ENCODE measurements at regions not wholly inside any gene's neighbourhood (a gene's known extent, or its start where the extent isn't known, plus 50 kb on each side); places are given as distances from the start of the nearest gene placed in this dataset.

- H3K79me1 ChIP-seq (ENCODE audit: insufficient read depth, low read depth, low read length, poor library complexity, severe bottlenecking) = no peaks in the 10 kb centered on the region
- H4K5ac ChIP-seq (ENCODE audit: insufficient read length, low read depth, low read length) = no peak overlapping the region
- H3K14ac ChIP-seq (ENCODE audit: insufficient read depth, low read length) = no peak overlapping the region
- no peak overlapping the region for H2AK5ac ChIP-seq (ENCODE audit: insufficient read length, low read length)
- H4K8ac ChIP-seq (replicated peaks; ENCODE audit: insufficient read length, low read depth, low read length) = no peak overlapping the region
- H3K4ac ChIP-seq (ENCODE audit: low read depth, low read length) = no peak overlapping the region
- no peak overlapping the region for H2BK20ac ChIP-seq (ENCODE audit: low read depth, low read length, poor library complexity, severe bottlenecking)
- H3K79me2 ChIP-seq (ENCODE audit: insufficient read depth, low read length) = no peaks in the 10 kb centered on the region
- no peak overlapping the region for H3K56ac ChIP-seq (ENCODE audit: insufficient read length, low read depth, low read length)
- no peak overlapping the region for H3K23ac ChIP-seq (ENCODE audit: insufficient read length, low read depth, low read length)
- no peak overlapping the region for H3K27ac ChIP-seq (ENCODE audit: insufficient read length, low read depth, low read length)
- no peak overlapping the region for H3K18ac ChIP-seq (ENCODE audit: insufficient read length, low read depth, low read length)
- Mint-ChIP-seq H3K27me3 (ENCODE audit: low read depth) (peaks cover 2% of the 10 kb centered on the region), H3K27ac (peak overlapping the region in 1 of 3 experiments; percentile 10; a peak in 1 of 7 replicates), H3K4me1 (peaks cover 17 to 21% of the 10 kb centered on the region in 2 experiments), H3K36me3 (ENCODE audit: insufficient read depth in 1 of 3, low read depth in 3 of 3) (peaks cover 0 to 8% (median 0%) of the 10 kb centered on the region in 3 experiments; a peak in 3 of 7 replicates), H3K4me3 (no peak overlapping the region), H3K9me3 (peaks cover 6 to 8% of the 10 kb centered on the region in 2 experiments; a peak in 3 of 5 replicates)
- H2BK5ac ChIP-seq (ENCODE audit: insufficient read length, low read length) = no peak overlapping the region
- peaks cover 10% of the 10 kb centered on the region for H3K4me1 ChIP-seq (ENCODE audit: insufficient read depth, low read length)
- H3K27me3 ChIP-seq (ENCODE audit: insufficient read depth, low read length) = no peaks in the 10 kb centered on the region; the same call in 1 of the 2 replicates
- no peak for DNase-seq
- no CpG with 5 or more reads among the region's 10 CpGs for WGBS (ENCODE audit: extremely low coverage, insufficient read length, low lambda C conversion rate)
- no peak overlapping the region for H3K4me2 ChIP-seq (ENCODE audit: insufficient read depth, insufficient read length, low read length)
- H3K23me2 ChIP-seq (ENCODE audit: insufficient read length, low read depth, low read length, poor library complexity, severe bottlenecking) = no peaks in the 10 kb centered on the region
- H2BK12ac ChIP-seq (ENCODE audit: insufficient read length, low read depth, low read length) = no peak overlapping the region
- H3K9ac ChIP-seq (ENCODE audit: extremely low read depth, insufficient read length, low read length) = no peak overlapping the region
- H4K20me1 ChIP-seq (ENCODE audit: control insufficient read depth, insufficient read depth, insufficient read length) = no peaks in the 10 kb centered on the region
- TF ChIP-seq CTCF (conservative IDR thresholded peaks at IDR 0.05) = no peak
- no peak overlapping the region for H4K91ac ChIP-seq (ENCODE audit: insufficient read length, low read depth, low read length)
- no peak overlapping the region for H2AFZ ChIP-seq (ENCODE audit: low read length)
- H3T11ph ChIP-seq (ENCODE audit: low read length) = no peak overlapping the region
- H3K9me3 ChIP-seq (ENCODE audit: control insufficient read depth, low read depth, low read length) = no peaks in the 10 kb centered on the region
- H2BK120ac ChIP-seq (ENCODE audit: low read depth, low read length, poor library complexity, severe bottlenecking) = no peak overlapping the region
- no peak overlapping the region for H2BK15ac ChIP-seq (ENCODE audit: low read depth, low read length)
These were observed 190.9 kb downstream of the TJP1 start for GRCh38 chr15:29631076-29632070.

All from H9 (cell line).